IPS-NIHi11 (cell line): ENCODE measurements at regions not wholly inside any gene's neighbourhood (a gene's known extent, or its start where the extent isn't known, plus 50 kb on each side); places are given as distances from the start of the nearest gene placed in this dataset.

ENCODE experiments used
- DNase-seq: peaks from one replicate; pipeline ENCODE4 v3.0.0; 2012; ENCODE audit warnings: mixed read lengths, low spot score

DNA sequence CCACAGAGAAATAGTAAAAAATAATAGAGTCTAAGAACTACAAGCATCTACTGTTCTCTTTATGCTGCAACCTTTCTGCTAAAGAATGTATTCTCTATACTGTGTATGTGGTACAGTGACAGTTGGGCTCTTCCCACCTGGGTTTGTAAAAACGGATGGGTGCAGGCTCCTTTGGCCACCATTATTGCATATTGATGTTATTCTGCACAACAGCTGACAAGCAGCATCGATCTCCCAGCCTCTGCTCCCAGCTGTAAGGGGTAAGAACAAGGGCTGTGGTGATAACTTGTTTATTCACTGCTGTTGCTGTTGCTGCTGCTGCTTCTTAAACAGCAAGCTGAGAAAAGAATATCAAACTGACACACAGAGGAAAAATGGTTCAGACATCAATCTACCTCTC is 56.1 kb downstream of the KCNRG start:
- DNase-seq = no peak

- no peak for DNase-seq
Observed at GRCh38 chr13:50072676-50073075, 57.4 kb downstream of the KCNRG start.

DNA sequence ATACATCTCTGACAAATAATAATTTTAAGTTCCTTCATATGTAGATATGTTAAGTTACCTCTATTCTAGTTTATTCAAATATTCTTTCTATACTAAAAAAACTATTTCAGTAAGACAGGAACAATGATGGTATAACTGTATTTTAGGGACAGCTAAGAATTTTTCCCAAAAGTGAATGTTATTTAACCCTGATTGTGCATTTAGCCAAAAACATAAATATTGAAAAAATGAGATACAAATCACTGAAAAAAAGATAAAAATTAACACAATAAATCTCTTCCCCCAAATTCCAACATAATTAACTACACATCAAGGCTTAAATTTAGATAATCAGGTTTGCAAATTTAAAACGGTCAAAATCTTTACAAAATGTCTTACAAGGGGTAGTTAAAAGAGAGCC is 58.1 kb downstream of the KCNRG start:
- no peak for DNase-seq

GRCh38 chr13:50074843-50075242 is 59.6 kb downstream of the KCNRG start:
- no peak for DNase-seq

DNA sequence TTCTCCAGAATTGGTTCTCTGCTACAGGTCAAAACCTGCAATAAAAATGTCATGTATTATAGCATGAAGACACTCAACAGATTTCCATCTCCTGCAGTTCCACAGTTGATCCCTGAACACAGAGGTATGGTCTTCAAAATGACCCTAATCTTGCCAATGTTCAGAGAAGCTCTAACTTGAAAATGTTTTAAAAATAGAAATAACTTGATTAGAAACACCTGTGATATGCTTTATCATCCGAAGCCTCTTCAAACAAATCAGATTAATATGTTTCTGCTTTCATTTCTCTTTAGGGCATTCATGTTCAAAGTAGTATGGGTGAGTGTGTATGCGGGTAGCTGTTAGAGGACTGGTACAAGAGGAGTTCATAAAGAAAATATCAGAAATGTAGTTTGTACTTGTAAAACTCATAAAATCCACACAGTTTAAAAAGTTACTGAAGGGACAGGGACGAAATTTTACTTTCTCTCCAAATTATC is 60.4 kb downstream of the KCNRG start:
- DNase-seq = no peak

DNA sequence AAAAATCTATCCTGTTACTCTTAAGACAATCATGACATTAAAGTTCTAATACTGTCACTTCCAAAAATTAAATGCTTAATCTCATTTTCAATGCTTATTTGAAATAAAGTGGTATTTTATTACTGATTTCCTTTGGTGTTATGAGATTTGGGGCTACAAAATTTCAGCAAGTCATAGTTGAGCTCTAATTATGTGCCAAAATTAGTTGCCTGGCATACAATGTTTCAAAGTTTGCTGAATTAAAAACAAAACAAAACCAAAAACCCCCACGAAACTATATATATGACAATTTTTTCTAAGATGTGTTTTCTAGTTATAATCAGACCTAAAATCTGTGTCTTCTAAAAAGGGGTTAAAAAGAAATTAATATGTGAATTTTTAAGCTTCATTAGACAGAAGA is 62.2 kb downstream of the KCNRG start:
- no peak for DNase-seq

DNA sequence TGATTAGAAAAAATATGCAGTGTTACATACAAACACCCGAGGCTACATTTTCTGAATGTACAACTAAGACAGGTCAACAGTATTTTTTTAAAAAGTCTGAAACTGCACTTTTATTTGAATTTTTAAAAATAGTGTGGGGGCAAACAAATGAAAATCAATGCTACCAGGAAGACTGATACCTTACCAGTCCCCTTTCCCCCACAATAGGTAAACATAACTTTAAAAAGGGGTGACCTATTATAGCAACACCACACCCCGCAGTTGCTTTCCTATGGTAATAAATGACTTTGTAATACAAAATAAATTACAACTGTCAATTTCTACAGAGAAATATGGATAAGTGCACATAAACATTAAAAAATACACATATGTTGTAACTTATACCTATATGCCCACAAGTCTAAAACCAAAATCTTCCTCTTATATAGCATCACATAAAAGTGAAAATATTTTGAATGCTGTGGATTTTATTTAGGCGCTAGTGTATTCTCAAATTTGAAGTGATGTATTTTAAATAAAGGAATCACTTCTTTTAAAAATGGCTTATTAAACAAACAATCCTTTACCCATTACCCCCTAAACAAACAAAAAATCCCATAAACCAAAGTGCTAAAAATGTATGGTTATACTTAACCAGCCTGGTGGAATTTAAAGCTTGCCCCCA is 63.1 kb downstream of the KCNRG start:
- DNase-seq = no peak

DNA sequence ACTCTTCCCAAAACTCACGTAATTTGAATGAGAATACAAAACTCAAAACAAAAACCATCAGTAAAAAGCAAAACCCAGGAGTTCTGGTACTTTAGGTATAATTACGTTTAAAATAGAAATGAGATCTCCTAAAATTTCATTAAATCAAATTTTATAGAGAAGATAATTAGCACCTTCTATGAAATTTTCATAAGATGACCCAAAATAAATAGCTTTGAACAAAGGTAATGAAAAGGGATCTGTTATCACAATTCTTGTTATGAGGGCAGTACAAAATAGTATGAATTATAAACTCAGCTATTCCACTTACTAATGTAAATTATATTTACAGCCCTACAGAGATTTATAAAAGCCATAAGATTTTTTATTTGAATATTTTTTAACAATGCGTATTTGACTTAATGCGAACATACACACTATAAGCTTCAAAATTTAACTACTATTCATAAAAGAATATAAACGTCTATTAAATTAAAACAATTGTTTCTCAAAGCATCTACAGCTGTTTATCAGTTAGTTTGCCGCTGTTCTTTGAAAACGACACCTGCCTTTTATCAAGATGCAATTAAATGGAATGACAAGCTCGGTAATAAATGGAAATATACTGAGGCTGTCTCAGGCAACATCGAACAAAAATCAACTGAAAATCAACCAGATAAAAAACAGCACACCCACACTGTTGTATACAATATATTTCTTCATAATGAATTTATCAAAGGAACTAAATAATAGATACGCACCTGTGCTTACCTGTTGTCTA is 63.8 kb downstream of the KCNRG start:
- no peak for DNase-seq

GRCh38 chr13:50079655-50080202 is 64.5 kb downstream of the KCNRG start:
- DNase-seq = no peak

GRCh38 chr13:50080203-50080910 is 65.1 kb downstream of the KCNRG start:
- DNase-seq = no peak

DNA sequence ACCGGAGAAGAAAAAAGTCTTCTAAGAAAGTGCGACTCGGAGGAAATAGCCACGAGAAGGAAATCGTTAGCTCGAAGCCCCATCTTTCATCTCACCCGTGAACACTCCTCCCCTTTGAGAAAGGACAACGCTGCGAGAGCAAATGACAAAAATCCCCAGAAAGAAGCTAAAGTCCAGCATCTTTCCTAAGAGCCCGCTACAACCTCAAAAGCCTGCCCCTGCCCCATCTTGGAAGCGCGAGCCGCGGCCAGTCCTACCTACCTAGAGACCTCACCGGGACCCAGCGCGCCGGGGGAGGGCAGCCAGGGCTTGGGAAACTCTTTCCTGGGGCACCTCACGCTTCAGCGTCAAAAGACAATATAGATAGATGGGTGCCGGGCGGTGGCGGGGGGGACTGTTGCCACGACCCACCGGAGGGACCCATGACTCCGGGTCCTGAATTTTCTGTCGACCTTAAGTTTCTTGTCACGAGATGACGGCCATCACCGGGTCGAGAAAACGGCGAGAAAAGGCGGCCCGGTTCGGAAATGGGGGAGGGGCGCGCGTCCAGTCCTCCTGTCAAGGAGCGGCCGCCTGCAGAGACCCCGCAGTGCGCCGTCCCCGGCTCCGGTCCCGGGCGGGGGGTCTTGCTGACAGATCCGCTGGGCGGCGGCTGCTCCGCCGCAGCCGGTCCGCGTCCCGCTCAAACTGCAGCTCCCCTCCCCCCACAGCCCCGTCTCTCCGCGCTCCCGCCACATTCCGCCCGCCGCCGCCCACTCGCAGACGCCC is 65.9 kb downstream of the KCNRG start:
- peak; percentile 49 for DNase-seq

GRCh38 chr13:50081679-50082425 is 66.6 kb downstream of the KCNRG start:
- DNase-seq = peak; percentile 95

- peak; percentile 67 for DNase-seq
Observed at GRCh38 chr13:50082426-50083281, 67.4 kb downstream of the KCNRG start.

GRCh38 chr13:50085063-50085462 is 69.8 kb downstream of the KCNRG start:
- no peak for DNase-seq

DNA sequence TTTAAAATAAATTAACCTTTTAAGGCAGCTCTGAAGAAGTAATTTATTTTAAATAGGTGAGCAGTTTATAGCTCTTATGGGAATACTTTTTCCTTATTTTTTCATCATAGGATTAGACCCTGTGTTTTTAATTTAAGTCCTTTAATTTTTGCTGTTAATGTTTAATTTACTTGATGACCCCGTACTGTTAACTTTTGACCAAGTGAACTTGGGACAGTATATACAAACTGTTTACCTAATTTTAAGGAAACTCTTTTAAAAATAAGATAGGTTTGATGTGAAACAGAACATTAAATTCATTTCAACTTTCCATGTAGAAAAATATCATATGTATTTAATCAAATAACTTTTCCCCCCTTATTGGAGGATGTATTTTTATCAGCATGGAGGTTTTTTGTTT is 74.4 kb downstream of the KCNRG start:
- no peak for DNase-seq

- DNase-seq = no peak
Observed at GRCh38 chr13:50090211-50090610, 75.0 kb downstream of the KCNRG start.

GRCh38 chr13:50094615-50095293 is 79.5 kb downstream of the KCNRG start:
- DNase-seq = no peak

- no peak for DNase-seq
Observed at GRCh38 chr13:50098693-50099092, 83.4 kb downstream of the KCNRG start.

DNA sequence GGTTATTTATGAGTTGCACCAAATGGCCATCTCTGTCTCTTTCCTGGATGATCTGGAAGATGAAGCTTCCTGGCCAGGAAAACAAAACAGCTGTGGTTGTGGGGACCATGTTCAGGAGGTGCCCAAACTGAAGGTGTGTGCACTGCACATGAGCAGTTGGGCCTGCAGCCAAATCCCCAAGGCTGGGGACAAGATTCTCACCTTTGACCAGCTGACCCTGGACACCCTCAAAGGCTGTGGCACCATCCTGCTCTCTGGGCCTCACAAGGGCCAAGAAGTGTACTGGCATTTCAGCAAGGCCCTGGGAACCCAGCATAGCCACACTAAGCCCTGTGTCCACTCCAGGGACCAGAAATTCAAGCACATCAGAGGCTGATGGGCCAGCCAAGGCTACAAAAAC is 84.2 kb downstream of the KCNRG start:
- no peak for DNase-seq

DNA sequence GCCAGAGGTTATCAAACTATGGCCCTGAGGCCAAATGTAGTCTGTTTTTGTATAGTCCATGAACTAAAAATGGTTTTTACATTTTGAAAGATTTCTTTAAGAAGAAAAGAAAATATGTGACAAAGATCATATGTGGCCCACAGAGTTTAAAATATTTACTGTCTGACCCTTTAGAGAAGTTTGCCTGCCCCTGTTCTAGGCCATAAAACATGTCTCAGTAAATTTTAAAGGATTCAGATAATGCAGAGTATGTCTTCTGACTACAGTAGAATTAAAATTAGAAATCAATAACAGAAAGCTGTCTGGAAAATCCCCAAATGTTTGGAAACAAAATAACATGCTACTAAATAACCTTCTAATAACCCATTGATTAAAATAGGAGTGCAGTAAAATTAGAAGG is 86.3 kb downstream of the KCNRG start:
- DNase-seq = no peak
